ENCODE measurements at regions not wholly inside any gene's neighbourhood (a gene's known extent, or its start where the extent isn't known, plus 50 kb on each side); places are given as distances from the start of the nearest gene placed in this dataset.

DNA sequence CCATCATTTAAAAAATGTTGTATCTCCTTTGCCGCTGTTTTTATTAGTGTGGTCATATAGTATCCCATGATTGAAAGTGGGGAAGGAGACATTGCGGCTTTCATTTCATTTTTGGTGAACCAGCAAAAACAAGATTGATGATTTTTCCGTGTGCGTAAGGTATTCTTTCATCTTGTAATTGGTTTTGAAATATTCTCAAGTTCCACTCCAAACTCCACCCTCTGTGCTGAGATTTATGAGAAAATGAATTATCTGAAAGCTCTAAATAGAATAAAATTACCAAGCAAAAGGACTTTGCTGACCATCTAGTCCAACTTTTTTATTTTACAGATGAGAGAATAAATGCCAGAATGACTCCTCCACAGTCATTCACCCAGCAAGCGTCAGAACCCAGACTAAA is 103.1 kb upstream of the MPDZ start:
- Histone ChIP-seq H3K27me3 (no peaks in the 10 kb centered on the region), H3K36me3 (no peaks in the 10 kb centered on the region), H3K27ac (no peak overlapping the region), H3K4me3 (no peak overlapping the region), H3K9me3 (no peaks in the 10 kb centered on the region), H3K4me1 (peaks cover 11% of the 10 kb centered on the region)
- no peak for TF ChIP-seq POLR2A (IDR thresholded peaks at IDR 0.05)
- TF ChIP-seq, protein P1, sequence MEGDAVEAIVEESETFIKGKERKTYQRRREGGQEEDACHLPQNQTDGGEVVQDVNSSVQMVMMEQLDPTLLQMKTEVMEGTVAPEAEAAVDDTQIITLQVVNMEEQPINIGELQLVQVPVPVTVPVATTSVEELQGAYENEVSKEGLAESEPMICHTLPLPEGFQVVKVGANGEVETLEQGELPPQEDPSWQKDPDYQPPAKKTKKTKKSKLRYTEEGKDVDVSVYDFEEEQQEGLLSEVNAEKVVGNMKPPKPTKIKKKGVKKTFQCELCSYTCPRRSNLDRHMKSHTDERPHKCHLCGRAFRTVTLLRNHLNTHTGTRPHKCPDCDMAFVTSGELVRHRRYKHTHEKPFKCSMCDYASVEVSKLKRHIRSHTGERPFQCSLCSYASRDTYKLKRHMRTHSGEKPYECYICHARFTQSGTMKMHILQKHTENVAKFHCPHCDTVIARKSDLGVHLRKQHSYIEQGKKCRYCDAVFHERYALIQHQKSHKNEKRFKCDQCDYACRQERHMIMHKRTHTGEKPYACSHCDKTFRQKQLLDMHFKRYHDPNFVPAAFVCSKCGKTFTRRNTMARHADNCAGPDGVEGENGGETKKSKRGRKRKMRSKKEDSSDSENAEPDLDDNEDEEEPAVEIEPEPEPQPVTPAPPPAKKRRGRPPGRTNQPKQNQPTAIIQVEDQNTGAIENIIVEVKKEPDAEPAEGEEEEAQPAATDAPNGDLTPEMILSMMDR (IDR thresholded peaks at IDR 0.05), result no peak
- TF ChIP-seq POLR2AphosphoS5 (IDR thresholded peaks at IDR 0.05; ENCODE audit: insufficient read depth in 1 of 2, low read depth in 1 of 2), result no peak
- no peak for DNase-seq (ENCODE audit: extremely low spot score in 2 of 2)
- intact Hi-C loops (cut with DNase I), result no loop called here

GRCh38 chr9:13380903-13381302 is 101.4 kb upstream of the MPDZ start:
- Histone ChIP-seq H3K4me1 (peaks cover 11% of the 10 kb centered on the region), H3K36me3 (no peaks in the 10 kb centered on the region), H3K27ac (no peak overlapping the region), H3K4me3 (no peak overlapping the region), H3K27me3 (no peaks in the 10 kb centered on the region), H3K9me3 (no peaks in the 10 kb centered on the region)
- intact Hi-C loops (cut with DNase I), result no loop called here
- no peak for DNase-seq (ENCODE audit: extremely low spot score in 2 of 2)
- TF ChIP-seq POLR2A (IDR thresholded peaks at IDR 0.05) (no peak), POLR2AphosphoS5 (IDR thresholded peaks at IDR 0.05; ENCODE audit: insufficient read depth in 1 of 2, low read depth in 1 of 2) (no peak)
- TF ChIP-seq, protein P1 (IDR thresholded peaks at IDR 0.05), result no peak

GRCh38 chr9:13378154-13378553 is 98.7 kb upstream of the MPDZ start:
- DNase-seq (ENCODE audit: extremely low spot score in 2 of 2), result no peak
- Histone ChIP-seq H3K27me3 (no peaks in the 10 kb centered on the region), H3K9me3 (no peaks in the 10 kb centered on the region), H3K4me1 (peaks cover 11% of the 10 kb centered on the region), H3K36me3 (no peaks in the 10 kb centered on the region), H3K27ac (no peak overlapping the region), H3K4me3 (no peak overlapping the region)
- intact Hi-C loops (cut with DNase I), result no loop called here
- TF ChIP-seq, protein P1 (IDR thresholded peaks at IDR 0.05), result no peak
- TF ChIP-seq POLR2AphosphoS5 (IDR thresholded peaks at IDR 0.05; ENCODE audit: insufficient read depth in 1 of 2, low read depth in 1 of 2), result no peak
- TF ChIP-seq POLR2A (IDR thresholded peaks at IDR 0.05), result no peak

- Histone ChIP-seq H3K36me3 (no peaks in the 10 kb centered on the region), H3K4me3 (no peak overlapping the region), H3K27ac (no peak overlapping the region), H3K27me3 (no peaks in the 10 kb centered on the region), H3K9me3 (no peaks in the 10 kb centered on the region), H3K4me1 (peaks cover 11% of the 10 kb centered on the region)
- no peak for DNase-seq (ENCODE audit: extremely low spot score in 2 of 2)
- intact Hi-C loops (cut with DNase I), result no loop called here
- TF ChIP-seq POLR2AphosphoS5 (IDR thresholded peaks at IDR 0.05; ENCODE audit: insufficient read depth in 1 of 2, low read depth in 1 of 2) (no peak), POLR2A (IDR thresholded peaks at IDR 0.05) (no peak)
- TF ChIP-seq, protein P1 (IDR thresholded peaks at IDR 0.05), result no peak
Observed at GRCh38 chr9:13377171-13377925, 97.9 kb upstream of the MPDZ start.

DNA sequence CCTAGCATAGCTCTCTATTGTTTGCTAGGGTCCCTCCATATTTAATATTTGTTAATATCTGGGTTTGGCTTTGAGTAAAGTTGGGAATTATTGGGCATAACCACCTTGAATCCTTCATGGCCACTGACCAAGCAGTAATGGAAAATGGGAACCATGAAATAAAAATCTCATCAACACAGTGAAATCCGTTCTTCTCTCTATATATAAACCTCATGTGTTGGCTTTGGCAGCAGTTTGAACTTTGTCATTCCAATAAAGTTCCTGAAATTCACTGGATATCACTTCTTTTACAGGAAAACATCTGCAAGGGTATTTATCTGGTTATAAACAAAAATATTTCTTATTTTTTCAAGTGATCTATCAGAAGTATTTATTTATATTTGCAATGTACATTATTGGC is 93.0 kb upstream of the MPDZ start:
- DNase-seq (ENCODE audit: extremely low spot score in 2 of 2), result no peak
- Histone ChIP-seq H3K27me3 (no peaks in the 10 kb centered on the region), H3K4me1 (peaks cover 10% of the 10 kb centered on the region), H3K9me3 (no peaks in the 10 kb centered on the region), H3K36me3 (no peaks in the 10 kb centered on the region), H3K4me3 (no peak overlapping the region), H3K27ac (no peak overlapping the region)
- intact Hi-C loops (cut with DNase I), result no loop called here
- TF ChIP-seq POLR2AphosphoS5 (IDR thresholded peaks at IDR 0.05; ENCODE audit: insufficient read depth in 1 of 2, low read depth in 1 of 2) (no peak), POLR2A (IDR thresholded peaks at IDR 0.05) (no peak)
- TF ChIP-seq, protein P1 (IDR thresholded peaks at IDR 0.05), result no peak

Data from vagina (tissue), 2 donors.